ENCODE measurements at regions not wholly inside any gene's neighbourhood (a gene's known extent, or its start where the extent isn't known, plus 50 kb on each side); places are given as distances from the start of the nearest gene placed in this dataset.

DNA sequence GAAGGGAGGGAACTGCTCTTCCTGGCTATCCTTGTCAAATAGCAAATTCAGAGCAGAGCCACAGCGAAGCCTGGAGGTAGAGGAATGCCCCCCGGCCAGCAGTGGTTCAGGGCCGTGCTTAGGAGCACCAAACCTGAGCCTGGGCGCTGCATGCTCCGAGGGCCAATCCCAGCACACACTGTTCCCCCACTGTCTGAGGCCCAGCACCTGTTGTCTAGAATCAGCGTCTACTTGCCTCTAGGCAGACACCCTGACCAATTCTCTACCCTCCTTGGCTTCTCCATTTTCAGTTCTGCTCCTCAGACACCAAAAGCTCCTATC lies 177.6 kb upstream of the PKDCC start:
- no peak for DNase-seq

DNA sequence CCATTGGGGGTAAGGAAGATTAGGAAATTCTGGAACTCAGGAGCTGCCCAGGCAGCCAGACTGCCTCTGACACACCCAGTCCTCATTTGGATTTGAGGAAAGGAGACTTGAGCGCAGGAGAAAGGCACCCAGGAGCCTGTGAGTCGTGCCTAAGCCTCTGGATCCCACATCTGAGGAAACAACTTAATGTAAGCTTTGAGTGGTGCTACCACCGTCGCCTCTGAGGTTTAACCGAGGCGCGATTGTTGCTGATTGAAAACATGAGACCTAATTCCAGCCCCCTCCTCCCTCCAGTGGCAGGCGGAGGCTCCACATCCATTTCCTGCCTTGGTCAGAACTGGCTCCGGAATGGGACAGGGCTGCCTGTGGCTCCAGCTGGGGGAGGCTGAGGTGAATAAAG lies 176.7 kb upstream of the PKDCC start:
- no peak for DNase-seq

DNA sequence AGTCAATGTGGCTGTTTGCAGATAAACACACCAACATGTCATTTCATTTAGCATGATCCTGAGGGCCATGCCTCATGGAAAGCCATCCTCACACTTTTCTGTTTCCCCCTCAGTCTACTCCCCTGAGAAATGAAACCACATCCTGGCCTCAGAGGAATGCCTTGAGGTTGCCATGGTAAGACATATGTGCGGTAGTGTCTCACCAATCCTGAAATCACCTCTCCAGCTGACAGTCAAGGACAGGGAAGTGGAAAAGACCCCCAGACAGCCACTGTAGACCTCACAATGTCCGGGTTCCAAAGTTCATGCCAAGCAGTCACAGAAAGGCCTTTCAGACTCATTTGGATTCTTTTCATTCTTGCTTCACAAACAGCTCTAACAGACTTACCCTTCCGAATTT lies 175.2 kb upstream of the PKDCC start:
- DNase-seq: no peak

DNA sequence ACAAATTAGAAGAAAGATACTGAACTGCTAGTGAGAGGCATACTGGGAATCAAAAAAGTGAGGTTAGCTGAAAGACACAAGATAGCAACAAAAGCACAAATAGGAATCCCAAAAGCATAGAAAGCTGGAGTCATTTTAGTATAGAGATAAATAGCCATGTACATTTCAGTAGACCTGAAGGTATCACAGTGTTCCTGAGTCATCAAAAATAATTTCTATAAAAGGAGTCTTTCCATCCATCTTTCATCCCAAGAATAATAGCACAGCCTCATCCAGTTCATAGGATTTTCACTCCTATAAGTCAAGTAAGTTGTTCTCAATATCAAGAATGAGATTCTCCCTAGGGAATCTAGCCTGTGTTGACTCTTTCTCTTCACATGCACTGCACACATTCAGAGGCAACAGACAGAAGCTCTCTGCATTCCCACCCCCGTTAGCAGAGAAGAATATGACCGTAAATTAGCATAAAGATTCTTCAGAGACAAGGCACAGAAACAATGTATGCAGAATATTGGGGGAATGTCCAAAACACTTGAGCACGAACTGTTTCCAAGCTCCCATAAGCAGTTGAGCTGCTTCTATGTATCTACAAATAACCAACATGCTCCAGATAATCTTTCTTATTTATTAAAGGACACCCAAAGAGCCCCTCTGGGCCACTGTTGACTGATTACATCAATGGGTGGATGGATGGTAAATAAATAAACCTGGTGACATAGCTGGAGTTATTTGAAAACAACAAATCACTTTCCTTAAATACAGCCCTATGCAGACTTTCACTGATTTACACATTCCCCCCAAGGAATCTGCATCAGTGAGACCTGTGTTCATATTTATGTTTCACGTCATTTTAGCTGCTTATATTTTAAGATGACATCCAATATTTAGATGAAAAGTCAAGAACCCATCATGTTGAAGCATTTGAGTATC lies 174.5 kb upstream of the PKDCC start:
- no peak for DNase-seq

DNA sequence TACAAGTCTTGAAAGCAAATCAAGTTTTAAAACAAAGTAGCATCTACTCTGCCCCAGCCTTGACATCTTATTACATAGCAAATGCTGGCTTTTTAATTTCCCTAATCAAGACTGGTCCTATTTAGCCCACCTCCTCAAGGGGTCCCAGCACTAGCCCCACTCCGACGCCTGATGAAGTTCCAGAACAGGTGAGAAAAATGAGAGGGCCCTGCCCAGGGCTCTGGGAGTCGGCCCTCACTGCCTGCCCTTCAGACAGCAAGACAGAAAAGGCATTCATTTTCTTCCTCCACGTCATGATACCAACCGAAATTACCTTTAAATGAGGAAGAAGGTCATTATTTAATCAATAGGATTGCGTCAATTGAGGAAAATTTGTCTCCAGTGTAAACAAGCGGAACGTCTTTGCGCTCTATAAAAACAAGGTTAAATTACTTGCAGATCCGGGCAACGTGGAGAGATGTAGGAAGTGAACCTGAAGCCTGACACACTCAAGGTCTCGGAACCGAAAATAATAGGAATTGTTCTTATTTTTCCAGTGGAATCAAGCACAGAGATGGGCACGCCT lies 170.6 kb upstream of the PKDCC start:
- no peak for DNase-seq

DNA sequence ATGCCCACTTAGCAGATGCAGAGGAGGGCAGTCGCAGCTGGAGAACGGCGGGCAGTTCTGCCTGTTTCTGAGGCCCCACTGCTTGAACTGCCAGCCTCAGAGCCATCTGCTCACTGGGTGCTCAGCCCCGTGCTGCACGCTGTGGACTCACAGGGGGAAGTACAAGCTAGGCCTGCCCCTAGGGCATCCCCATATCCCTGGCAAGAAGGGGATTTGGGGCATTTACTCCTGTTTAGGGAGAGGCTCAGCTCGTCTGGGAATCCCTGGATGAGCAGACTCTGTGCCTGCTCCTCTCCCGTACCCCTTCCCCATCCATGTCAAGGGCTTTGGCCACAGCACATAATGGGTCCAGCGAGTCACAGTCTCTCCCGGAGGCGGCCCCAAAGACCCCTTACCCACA lies 169.8 kb upstream of the PKDCC start:
- no peak for DNase-seq

DNA sequence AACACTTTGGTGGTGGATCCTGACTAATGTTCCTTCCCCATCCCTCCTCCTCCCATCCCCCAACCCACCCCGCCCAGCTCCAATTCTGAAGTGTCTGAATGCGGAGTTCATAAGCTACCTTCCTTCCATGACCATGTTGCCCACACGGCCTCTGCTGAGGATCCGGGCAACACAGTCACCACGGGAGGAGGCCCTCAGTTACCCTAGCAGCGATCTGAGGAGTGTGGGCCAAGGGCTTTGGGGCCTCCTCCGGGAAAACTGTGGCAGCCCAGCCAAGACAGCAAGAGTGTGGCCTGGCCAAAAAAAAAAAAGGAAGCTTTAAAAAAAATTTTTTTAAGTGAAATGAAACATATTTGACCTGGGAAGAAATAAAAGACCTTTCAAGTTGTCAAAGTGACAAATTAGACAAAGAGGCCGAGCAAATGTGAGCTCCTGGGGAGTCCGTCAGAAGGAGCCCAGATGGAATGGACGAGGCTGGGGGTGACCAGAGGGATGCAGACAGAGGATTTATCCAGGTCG lies 169.0 kb upstream of the PKDCC start:
- DNase-seq: no peak

DNA sequence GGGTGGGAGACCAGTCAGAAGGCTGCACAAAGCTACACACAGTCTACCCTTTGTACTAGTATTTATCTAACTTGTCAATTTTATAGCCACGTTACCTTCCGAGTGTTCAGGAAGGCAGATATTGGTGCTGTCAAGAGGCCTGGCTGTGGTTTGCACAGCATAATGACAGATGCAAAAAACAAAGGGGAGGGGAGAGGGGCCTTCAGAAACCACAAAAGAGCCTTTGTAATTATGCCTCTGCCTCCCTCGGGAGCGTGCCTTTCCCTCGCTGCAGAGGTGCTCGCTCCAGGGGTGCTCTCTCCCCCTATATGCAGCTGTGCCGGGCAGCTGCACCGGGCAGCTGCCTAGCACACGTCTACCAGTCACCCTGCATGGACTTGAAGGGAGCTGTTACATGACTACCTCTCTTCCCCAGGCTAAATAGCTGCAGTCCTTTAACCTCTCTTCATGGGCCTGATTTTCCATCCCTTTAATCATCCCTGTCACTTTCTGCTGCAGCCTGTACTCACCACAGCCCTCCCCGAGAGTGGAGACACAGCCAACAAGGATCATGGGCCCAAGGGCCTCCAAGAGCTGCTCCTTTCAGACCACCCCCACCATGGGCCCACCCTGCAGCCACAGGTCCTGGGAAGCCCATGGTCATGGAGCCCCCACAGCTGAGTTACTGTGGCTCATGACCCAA lies 168.4 kb upstream of the PKDCC start:
- DNase-seq: no peak

DNA sequence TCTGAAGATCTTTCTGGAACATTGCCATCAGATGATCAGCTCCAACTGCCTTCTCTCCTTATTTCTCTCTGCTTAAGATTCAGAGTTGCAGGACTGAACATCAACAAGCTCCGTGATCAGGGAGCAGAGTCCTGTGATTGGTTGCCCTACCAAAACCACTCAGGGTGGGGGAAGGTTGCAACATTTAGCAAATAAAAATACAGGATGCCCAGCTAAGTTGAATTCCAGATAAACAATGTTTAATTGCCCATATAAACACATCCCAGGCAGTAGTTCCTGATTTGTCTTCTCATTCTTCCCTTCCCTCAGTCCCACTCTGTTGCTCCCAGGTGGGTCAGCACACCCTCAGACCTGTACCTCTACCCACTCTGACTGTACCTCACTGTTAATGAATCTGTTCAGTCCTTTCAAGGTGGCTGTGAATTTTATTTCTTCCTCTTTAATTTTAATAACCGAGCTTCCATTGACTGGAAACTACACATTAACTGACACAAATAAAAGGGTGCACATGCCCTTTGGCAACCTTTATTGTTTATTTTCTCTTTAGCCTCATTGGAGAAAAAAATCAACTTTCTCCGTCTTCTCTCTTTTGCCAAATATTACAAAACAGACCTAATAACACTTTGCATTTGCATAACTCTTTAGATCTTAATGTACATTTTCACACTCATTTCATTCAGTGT lies 167.1 kb upstream of the PKDCC start:
- DNase-seq: no peak

DNA sequence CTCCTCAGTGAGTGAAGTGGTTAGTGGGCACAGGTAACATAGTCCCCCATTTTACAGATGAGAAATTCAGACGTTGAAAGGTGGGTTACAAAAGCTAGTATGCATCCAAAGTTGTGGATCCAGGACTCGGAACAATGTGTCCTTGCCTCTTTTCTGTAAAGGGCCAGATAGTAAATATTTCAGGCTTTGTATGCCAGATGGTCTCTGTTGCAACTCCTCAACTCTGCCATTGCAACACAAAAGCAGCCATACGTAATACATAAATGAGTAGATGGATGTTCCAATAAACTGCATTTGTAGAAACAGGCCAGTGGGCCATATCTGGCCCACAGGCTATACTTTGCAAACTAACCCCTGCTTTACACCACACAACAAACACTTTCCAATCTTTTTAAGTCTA lies 166.6 kb upstream of the PKDCC start:
- DNase-seq: no peak

DNA sequence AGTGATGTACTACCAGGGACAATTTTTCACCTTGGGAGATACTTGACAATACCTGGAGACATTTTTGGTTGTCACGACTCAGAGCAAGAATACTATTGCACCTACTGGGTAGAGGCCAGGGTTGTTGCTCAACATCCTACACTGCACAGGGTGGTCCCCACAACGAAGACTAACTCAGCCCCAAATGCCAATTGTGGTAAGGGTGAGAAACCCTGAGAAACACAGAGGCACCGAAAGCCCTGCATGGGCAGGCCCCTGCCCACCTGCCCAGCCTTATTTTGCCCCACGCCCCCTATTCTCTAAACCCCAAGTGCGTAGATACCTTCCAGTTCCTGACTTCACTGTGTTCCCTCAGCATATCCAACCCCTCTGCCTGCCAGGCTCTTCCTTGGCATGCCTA lies 163.1 kb upstream of the PKDCC start:
- DNase-seq: no peak

DNA sequence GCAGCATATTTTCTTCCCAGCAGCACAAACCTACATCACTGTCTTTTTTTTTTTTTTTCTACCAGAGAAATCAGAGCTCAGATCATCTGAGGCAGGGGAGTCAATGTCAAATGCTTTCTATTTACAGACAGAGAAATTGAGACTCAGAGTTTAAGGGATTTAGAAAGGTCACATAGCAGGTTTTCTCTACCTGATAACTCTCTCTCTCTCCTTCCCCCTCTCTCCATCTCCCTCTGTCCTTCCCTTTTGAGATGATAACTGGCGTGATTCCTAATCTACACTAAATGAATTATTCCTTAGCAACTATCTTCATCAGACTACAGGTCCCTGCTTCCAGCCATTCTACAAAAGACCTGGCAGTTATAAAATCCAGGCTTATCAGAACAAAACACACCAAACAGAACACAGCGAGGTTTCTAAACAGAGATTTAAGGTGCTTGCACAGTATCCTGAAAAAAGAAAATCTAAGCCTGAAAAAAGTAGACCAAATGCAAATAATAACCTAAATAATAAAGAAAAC lies 161.6 kb upstream of the PKDCC start:
- no peak for DNase-seq

DNA sequence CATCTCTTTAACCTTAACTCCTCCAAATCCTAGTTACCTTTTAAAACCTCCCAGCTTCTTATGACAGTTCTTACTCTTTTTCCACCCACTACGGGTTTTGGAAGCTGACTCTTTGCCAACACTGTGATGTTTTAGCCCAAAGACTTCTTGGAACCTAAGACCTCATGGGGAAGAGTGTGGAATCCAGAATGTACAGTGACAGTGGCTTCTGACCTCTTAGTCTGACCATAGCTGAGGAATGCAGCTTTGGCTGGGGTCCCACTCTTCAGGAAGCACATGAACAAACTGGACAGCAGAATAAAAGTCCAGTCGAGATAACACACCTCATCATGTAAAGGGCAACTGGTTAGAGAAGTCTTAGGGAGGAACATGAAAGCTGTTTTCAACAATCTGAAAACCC lies 161.1 kb upstream of the PKDCC start:
- DNase-seq: no peak

DNA sequence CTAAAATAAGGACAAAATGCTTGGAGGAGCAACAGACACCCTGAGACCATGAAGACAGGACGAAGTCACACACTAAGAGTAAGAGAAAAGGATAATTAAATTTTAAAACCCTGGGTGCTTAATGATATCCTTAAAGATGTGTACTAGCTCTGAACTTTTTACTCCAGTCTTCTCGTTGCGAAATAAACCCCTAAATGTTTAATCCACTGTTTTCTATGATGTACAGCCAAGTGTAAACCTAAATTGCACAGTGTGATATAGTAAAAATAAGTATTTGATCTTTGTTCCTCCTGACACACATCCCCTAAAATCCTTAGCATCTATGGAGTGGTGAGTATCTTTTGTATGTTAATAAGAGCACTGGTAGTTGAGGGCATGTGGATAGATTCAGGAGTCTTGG lies 157.5 kb upstream of the PKDCC start:
- no peak for DNase-seq

DNA sequence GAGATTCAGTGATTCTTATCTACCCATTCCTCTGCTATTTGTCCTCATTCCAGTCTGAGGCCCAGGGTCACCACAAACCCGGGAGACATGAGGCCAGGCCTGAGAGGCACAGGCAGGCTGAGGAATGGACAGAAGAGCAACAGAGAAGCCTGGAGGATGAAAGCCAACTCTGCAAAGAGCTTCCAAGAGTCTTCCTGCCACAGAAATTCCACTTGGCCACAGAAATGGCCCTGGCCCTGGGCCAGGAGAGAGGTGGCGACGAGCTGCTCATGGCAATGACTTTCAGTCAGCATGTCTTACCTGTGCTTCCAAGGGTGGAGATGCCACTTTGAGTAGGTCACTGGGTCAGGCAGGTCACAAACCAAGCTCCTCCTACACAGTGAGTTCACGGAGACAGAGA lies 155.3 kb upstream of the PKDCC start:
- DNase-seq: no peak

DNA sequence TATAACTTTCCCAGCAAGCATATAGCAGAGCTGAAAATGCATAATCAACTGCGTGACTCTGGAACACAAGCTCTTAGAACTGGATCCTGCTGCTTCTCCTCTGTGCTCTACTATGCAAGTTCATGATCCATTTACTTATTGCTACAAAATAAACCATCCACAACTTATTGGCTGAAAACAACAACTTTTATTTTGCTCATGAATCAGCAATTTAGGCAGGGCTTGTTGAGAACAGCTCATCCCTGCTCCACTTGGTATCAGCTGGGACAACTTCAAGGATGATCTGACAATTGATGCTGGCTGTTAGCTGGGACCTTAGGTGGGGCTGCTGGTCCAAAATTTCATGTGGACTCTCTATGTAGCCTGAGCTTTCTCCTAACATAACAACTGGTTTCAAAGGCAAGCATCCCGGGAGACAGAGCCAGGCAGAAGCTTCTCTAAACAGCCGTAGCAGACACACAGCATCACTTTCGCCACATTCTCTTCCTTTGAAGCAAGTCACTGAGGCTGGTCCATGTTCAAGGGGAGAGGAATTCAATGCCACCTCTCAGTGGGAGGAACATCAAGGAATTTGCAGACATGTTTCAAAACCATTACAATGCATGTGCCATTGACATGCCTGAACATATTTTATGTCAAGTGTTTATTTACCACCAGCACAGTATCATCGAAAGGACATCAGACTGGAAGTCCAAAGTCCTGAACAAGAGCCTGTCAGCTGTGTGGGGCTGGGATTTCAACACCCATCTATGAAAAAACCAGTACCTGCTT lies 153.1 kb upstream of the PKDCC start:
- DNase-seq: no peak

DNA sequence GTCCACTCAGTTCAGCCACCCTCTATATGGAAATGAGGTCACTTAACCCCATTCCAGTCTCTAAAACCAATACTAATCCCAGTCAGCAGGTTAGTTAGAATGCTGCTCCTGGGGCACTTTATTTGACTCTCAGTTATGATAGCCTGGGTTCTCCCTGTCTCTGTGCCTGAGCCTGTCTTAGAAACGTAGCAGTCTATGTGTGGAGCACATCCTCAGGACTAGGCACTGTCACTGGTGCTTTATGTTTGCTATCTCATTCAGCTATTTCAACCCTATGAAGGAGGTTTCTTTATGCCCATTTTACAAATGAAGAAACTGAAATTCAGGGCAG lies 152.5 kb upstream of the PKDCC start:
- no peak for DNase-seq

DNA sequence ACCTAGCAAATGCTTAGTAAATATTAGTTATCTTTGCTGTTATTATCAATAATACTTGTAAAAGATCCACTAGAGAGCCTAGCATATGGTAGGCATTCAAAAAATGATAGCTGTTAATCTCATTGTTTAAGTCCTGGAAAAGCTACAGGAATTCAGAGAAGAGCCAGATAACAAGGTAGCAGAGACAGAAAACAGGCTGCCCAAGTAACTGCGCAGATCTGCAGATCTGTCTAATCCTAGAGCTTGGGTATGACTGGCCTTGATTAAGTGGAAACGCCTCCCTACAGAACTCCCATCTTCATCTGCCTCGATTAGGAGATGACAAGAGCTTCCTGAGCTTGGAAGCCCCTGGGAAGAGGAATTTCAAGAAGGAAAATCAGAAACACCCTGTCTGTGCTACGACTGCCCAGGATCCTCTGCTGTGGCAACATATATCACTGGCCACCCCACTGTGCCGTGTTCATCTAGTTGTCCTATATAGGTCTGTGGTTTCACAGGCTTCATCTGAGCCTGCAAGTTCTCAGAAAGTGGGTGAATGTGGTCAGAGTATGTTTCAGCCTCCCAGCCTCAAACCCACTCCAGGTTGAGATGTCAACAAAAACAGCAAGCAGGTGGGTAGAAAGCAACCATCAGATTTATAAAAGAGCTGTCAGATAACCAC lies 151.5 kb upstream of the PKDCC start:
- peak; percentile 58 for DNase-seq

DNA sequence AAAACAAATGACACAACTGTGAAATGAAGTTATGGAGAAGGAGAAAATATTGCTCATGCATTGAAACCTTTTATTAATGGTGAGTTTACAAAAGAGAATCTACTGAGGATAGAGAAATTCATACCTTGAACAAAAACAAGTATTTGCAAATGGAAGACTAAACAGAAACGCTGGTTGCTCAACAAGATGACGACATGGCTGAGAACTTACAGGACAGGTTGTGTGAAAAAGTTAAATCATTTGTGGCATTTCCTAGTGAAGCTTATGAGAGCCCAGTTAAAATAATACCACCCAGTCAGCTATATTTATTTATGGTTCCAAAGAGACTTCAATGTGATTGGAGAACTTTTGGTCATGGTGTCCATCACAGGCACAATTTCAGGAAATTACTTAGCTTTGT lies 148.6 kb upstream of the PKDCC start:
- DNase-seq: no peak

DNA sequence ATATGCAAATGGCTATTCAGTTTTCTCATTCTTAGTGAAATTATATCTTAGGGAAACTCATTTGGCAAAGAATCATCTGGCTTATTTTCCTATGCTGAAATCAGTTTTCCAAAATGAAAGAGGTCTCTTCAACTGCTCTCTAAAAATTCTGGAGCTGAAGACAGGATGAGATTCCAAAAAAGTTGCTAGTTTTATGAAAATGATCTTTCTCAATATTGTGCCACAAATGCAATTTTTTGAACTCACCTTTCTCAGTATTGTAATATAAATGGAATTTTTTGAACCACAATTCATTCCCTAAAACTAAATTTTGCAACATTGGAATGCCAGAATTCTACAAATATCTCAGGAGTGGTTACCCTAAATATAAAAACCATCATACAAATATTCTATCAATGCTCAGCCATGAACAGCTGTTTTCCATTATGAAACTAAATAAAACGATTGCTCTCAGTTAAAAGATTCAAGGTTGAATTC lies 147.7 kb upstream of the PKDCC start:
- no peak for DNase-seq

DNA sequence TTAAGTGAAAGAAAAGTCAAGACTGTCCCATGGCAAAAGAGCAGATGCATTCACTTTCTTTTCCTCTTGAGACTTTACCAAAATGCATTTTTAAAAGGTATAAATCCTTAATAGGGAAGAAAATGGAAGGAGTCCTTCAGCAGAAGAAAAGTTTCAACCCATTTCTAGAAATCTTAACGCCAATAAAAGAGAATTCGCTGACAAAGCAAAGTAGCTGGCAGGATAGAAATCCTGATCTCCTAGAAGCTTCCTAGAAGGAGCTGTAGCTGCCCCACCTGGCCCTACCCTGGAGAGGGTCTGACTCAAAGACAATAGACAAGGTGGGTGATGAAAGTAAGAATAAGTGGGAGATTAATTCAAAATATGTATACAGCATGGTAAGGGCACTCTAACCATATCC lies 144.9 kb upstream of the PKDCC start:
- DNase-seq: no peak

Measured in activated CD4-positive, alpha-beta T cell treated with anti-CD3 and anti-CD28 coated beads, Interleukin-2, Interleukin-6, amounts not matched to agents 100 ng/mL and 50 ng/mL, durations not matched to agents 16 hours and 8 hours (primary cell).